Mesodermal cell (in vitro differentiated cells): ENCODE measurements at regions not wholly inside any gene's neighbourhood (a gene's known extent, or its start where the extent isn't known, plus 50 kb on each side); places are given as distances from the start of the nearest gene placed in this dataset.

Source experiments
- H3K27ac ChIP-seq: 2 replicates; pipeline ENCODE4 v1.7.0; 2013; ENCODE audit warnings: mild to moderate bottlenecking, low read depth, low read length, moderate library complexity; ENCODE audit not compliant: severe bottlenecking
- H3K36me3 ChIP-seq: 2 replicates; pipeline ENCODE4 v1.7.1; 2013; ENCODE audit warnings: mild to moderate bottlenecking, low read length, moderate library complexity; ENCODE audit not compliant: control insufficient read depth, insufficient read depth
- H3K4me1 ChIP-seq: one replicate; pipeline ENCODE4 v1.7.1; 2013; ENCODE audit warnings: mild to moderate bottlenecking, low read length; ENCODE audit not compliant: insufficient read depth, control insufficient read depth, poor library complexity, severe bottlenecking
- H3K4me3 ChIP-seq: 2 replicates; pipeline ENCODE4 v1.7.0; 2013; ENCODE audit warnings: low read length, control low read depth, mild to moderate bottlenecking; ENCODE audit not compliant: insufficient read depth, poor library complexity, severe bottlenecking; ENCODE audit errors: extremely low read depth
- H3K9me3 ChIP-seq: 2 replicates; pipeline ENCODE4 v1.7.1; 2013; ENCODE audit warnings: mild to moderate bottlenecking, low read length, moderate library complexity; ENCODE audit not compliant: control insufficient read depth
- WGBS, 2 experiments: methylation state at CpG; one replicate each; pipeline ENCODE4 v1.1.5; 2013; ENCODE audit warnings: missing lambda C conversion rate in 2 of 2; ENCODE audit not compliant: insufficient coverage in 2 of 2; 5-methylcytosine and 5-hydroxymethylcytosine counted together

DNA sequence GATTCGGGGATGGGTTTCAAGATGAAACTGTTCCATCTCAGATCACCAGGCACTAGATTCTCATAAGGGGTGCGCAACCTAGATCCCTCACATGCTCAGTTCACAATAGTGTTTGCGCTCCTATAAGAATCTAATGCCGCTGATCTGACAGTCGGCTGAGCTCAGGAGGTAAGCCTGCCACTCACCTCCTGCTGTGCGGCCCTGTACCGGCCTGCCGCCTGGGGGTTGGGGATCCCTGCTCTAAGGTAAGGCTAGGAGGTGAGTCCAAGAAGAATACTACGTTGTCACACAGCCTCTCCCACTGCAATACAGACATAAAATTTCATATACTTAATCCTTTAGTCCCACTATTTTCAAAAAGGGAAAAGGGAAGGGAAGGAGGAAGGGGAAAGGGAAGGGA is 213.4 kb upstream of the HCCS start:
- Histone ChIP-seq H3K4me1 (peaks cover 3% of the 10 kb centered on the region), H3K4me3 (no peak overlapping the region), H3K9me3 (no peaks in the 10 kb centered on the region), H3K36me3 (no peaks in the 10 kb centered on the region), H3K27ac (no peak overlapping the region)
- 88% methylated on average over 2 of the region's 9 CpGs; no CpG with 5 or more reads in 1 of the 2 experiments for WGBS, 2 experiments

DNA sequence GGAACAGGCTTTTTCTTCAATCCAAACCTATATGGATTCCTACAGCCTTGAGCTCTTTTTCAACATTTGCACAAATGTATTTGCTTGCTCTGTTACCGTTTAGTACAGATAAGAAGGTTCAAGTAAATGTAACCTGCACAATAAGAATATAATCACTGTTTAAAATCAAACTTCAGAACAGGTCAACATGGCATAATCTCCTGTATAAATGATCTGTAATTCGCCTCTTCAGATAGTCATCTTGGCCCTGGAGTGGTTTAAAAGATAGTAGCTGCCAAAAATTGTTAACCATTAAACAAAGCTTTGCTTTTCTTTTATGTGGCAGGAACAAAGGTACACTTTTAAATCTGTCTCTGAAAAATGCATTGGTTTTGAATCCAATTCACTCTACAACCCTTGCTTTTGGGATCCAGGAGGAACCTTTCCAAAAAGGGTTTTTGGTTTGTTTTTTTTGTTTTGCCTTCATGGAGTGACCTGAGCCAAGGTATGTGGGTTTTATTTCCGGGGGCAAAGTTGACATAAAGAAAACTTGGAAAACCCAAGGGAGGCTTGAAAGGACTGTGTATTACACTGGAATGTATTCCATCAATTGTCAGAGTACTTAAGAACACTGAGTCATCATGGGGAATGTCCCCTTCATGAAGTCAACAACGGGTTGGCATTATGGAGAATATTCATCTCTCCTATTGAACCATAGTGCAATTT is 210.4 kb upstream of the HCCS start:
- WGBS, 2 experiments: 50 to 100% methylated on average over 1 of the region's 4 CpGs
- Histone ChIP-seq H3K9me3 (no peaks in the 10 kb centered on the region), H3K36me3 (no peaks in the 10 kb centered on the region), H3K4me1 (peaks cover 3% of the 10 kb centered on the region), H3K27ac (no peak overlapping the region), H3K4me3 (no peak overlapping the region)

DNA sequence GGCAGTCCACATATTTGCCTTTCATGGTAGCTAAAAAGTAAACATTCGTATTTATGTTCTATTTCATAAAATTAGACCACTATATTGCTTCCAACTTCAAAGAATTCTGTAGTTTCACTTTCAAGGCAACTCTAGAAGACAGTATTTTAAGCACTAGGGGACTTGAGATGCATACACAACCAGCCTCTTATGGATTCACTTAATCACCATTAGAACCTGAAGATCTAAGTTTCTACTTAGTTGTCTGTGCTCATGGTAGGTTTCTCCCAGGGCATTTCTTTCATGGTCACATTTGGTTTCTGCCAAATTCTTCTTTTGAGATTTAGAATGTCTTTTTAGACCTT is 209.9 kb upstream of the HCCS start:
- Histone ChIP-seq H3K4me3 (no peak overlapping the region), H3K9me3 (no peaks in the 10 kb centered on the region), H3K36me3 (no peaks in the 10 kb centered on the region), H3K4me1 (peaks cover 3% of the 10 kb centered on the region), H3K27ac (no peak overlapping the region)
- WGBS, 2 experiments: no CpG with 5 or more reads among the region's 1 CpG

DNA sequence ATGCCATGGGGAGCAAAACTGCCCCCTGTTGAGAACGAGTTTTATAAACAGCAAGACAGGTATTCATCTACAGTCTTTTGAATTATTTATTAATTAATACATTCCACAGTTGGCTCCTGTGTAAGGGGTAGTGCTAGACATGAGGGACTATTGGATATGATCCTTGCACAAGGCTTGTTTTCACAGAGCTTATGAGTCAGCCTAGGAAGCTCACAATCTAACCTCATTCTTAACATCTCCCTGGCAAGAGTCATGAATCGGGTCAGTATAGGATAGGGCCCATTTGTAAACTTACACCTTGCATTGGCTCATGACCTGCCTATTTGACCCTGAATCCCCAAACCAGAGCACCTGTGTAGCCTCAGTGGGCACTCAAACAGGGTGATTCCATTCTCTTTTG is 209.1 kb upstream of the HCCS start:
- H3K9me3 ChIP-seq: peaks cover 6% of the 10 kb centered on the region
- H3K36me3 ChIP-seq: no peaks in the 10 kb centered on the region
- no CpG with 5 or more reads among the region's 2 CpGs for WGBS, 2 experiments
- H3K4me1 ChIP-seq: peaks cover 3% of the 10 kb centered on the region
- no peak overlapping the region for H3K27ac ChIP-seq
- H3K4me3 ChIP-seq: no peak overlapping the region

DNA sequence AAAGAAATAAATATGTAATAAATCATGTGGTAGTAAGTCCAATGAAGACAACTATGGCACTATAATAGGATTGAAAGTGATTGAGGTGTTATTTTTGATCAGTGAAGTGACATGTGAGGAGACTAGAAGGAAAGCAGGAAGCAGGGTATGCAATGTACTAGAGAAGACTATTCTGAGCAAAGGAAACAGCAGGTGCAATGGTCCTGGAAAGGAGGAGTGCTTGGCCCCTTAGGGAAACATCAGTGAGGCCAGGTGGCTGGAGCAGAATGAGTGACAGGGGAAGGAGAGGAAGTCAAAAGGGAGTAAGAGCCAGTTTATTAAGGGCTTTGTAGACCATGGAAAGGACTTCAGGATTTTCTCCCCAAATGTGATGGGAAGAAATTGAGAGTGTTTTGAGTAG is 207.6 kb upstream of the HCCS start:
- peaks cover 3% of the 10 kb centered on the region for H3K4me1 ChIP-seq
- H3K36me3 ChIP-seq: no peaks in the 10 kb centered on the region
- H3K27ac ChIP-seq: no peak overlapping the region
- H3K4me3 ChIP-seq: no peak overlapping the region
- H3K9me3 ChIP-seq: peaks cover 6% of the 10 kb centered on the region

DNA sequence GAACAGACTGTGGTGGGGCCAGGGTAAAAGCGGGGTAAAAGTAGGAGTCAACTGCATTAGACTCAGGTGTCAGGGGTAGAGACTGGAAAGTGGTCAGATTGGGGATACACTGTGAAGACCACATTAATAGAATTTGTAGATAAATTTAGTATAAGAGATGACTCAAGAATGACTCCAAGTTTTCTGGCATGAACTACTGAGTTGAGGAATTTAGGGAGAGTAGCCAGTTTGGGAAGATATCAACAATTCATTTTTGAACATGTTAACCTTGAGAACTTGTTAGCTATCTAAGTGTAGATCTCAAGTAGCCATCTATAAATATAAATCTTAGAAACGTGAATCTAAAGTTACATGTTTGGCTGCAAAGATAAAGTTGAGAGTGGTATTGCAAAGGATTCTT is 206.9 kb upstream of the HCCS start:
- Histone ChIP-seq H3K9me3 (peaks cover 6% of the 10 kb centered on the region), H3K27ac (no peak overlapping the region), H3K4me3 (no peak overlapping the region), H3K36me3 (no peaks in the 10 kb centered on the region), H3K4me1 (peaks cover 3% of the 10 kb centered on the region)
- WGBS, 2 experiments: 80 to 88% methylated on average over 1 of the region's 2 CpGs

DNA sequence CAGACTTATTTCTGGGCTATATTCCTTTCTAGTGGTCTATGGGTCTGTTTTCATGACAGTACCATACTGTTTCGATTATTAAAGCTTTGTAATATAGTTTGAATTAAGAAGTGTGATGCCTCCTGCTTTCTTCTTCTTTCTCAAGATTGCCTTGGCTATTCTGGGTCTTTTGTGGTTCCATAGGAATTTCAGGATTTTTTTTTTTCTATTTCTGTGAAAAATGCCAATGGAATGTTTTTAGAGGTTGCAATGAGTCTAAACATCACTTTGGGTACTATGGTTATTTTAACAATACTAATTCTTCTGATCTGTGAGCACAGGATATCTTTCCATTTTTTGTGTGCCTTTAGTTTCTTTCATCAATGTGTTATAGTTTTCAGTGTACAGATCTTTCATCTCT is 204.3 kb upstream of the HCCS start:
- Histone ChIP-seq H3K36me3 (no peaks in the 10 kb centered on the region), H3K27ac (no peak overlapping the region), H3K4me1 (peaks cover 3% of the 10 kb centered on the region), H3K4me3 (no peak overlapping the region), H3K9me3 (peaks cover 6% of the 10 kb centered on the region)
- WGBS, 2 experiments: no CpG with 5 or more reads among the region's 1 CpG

DNA sequence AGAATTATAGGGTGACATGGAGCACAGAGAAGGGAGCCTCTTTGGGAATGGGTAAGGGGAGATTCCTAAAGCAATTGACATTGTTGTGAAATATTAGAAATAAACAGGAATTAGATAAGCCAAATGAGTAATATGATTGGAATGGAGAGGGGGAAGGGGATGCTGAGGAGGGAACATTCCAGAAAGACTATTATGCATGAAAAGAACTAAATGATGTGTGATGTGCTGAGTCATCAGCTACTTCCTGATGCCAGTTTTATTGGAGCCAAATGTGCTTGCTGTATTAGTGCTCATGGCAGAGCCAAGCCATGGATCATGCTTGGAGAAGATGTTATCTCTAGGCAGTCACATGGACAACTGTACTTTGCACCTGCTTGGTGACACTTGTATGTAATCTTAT is 189.0 kb upstream of the HCCS start:
- Histone ChIP-seq H3K27ac (no peak overlapping the region), H3K4me3 (no peak overlapping the region), H3K36me3 (no peaks in the 10 kb centered on the region), H3K9me3 (no peaks in the 10 kb centered on the region), H3K4me1 (peaks cover 3% of the 10 kb centered on the region)

DNA sequence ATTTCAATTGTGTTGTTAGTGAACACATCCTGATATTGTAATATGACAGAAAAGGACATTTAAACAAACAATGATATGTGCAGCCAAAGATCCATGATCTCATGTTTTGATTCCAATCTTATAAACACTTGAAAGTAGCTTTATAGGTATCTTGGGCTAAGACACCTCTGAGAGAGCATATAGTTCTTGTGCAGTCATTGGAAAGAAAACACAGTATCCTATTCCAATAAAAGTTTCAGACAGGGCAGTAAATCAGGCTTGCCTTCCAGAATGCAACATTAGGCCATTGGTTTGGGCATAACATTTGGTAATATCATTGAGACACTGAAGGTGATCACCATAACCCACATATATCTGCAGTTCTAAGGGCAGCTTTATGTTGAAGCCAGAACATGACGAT is 188.3 kb upstream of the HCCS start:
- Histone ChIP-seq H3K36me3 (no peaks in the 10 kb centered on the region), H3K9me3 (no peaks in the 10 kb centered on the region), H3K27ac (no peak overlapping the region), H3K4me1 (peaks cover 3% of the 10 kb centered on the region), H3K4me3 (no peak overlapping the region)
- WGBS, 2 experiments: no CpG with 5 or more reads among the region's 1 CpG

DNA sequence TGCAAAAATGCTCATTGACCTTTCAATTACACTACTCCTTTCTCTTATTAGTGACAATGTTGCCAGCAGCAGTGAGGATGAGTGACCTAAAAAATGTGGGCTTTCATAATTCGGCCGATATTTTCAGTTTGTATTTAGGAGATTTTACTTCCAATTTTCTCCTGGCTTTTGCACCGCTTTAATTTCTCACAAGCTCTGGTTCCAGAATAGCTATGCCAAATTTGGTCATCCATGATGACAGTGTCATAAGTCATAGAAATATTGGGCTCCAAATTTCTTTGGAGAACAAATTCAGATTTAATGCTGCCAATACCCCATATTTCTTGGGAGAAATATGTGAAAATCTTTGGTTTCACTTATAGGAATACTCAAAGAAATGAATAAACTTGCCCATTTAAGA is 187.7 kb upstream of the HCCS start:
- Histone ChIP-seq H3K4me3 (no peak overlapping the region), H3K4me1 (peaks cover 3% of the 10 kb centered on the region), H3K27ac (no peak overlapping the region), H3K9me3 (no peaks in the 10 kb centered on the region), H3K36me3 (no peaks in the 10 kb centered on the region)
- WGBS, 2 experiments: no CpG with 5 or more reads among the region's 3 CpGs

DNA sequence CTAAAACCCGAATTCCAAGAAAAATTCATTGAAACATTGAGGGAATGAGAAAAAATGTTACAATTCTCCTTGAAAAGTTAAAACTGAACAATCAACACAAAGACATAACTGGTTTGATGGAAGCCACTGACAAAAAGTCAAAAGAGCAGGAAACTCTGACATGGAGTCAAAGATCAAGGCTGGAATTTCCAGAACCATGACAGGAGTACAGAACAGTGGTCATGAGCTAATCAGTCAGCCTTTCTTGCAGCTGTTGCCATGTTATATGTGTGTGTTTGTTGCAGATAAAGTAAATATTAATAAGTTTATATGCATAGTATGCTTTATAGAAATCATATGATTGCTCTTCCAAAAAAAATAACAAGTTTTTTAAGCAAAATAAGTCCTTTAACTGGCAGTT is 184.7 kb upstream of the HCCS start:
- Histone ChIP-seq H3K27ac (no peak overlapping the region), H3K36me3 (no peaks in the 10 kb centered on the region), H3K4me1 (peaks cover 3% of the 10 kb centered on the region), H3K4me3 (no peak overlapping the region), H3K9me3 (no peaks in the 10 kb centered on the region)
- no CpG with 5 or more reads among the region's 1 CpG for WGBS, 2 experiments
